ENCODE measurements at regions not wholly inside any gene's neighbourhood (a gene's known extent, or its start where the extent isn't known, plus 50 kb on each side); places are given as distances from the start of the nearest gene placed in this dataset.

- H3K4me3 ChIP-seq (ENCODE audit: low read depth in 1 of 5, low read length in 5 of 5) = no peak overlapping the region
- H3K4me1 ChIP-seq (ENCODE audit: control insufficient read depth in 5 of 5, insufficient read depth in 5 of 5, low read length in 5 of 5) = no peaks in the 10 kb centered on the region
- H3K27ac ChIP-seq (ENCODE audit: low read depth, low read length) = no peak overlapping the region
- no peak overlapping the region for H3K9ac ChIP-seq (ENCODE audit: low read length in 5 of 5)
- H3K27me3 ChIP-seq (ENCODE audit: control insufficient read depth in 5 of 5, insufficient read depth in 4 of 5, low read length in 5 of 5) = no peaks in the 10 kb centered on the region
- H3K9me3 ChIP-seq (ENCODE audit: control insufficient read depth in 5 of 5, low read length in 5 of 5) = no peaks in the 10 kb centered on the region
- H3K36me3 ChIP-seq (ENCODE audit: control insufficient read depth in 5 of 5, insufficient read depth in 5 of 5, low read length in 5 of 5) = peaks cover 0 to 6% (median 0%) of the 10 kb centered on the region in 5 donors
Observed at GRCh38 chr4:20565075-20565721, 135.1 kb upstream of the PACRGL start.

- Histone ChIP-seq H3K36me3 (ENCODE audit: control insufficient read depth in 5 of 5, insufficient read depth in 5 of 5, low read length in 5 of 5) (peaks cover 0 to 11% (median 0%) of the 10 kb centered on the region in 5 donors), H3K4me1 (ENCODE audit: control insufficient read depth in 5 of 5, insufficient read depth in 5 of 5, low read length in 5 of 5) (no peaks in the 10 kb centered on the region), H3K27me3 (ENCODE audit: control insufficient read depth in 5 of 5, insufficient read depth in 4 of 5, low read length in 5 of 5) (no peaks in the 10 kb centered on the region), H3K9me3 (ENCODE audit: control insufficient read depth in 5 of 5, low read length in 5 of 5) (no peaks in the 10 kb centered on the region), H3K9ac (ENCODE audit: low read length in 5 of 5) (no peak overlapping the region), H3K27ac (ENCODE audit: low read depth, low read length) (no peak overlapping the region), H3K4me3 (ENCODE audit: low read depth in 1 of 5, low read length in 5 of 5) (no peak overlapping the region)
Observed at GRCh38 chr4:20570981-20571715, 129.1 kb upstream of the PACRGL start.

GRCh38 chr4:20572976-20573375, 127.3 kb upstream of the PACRGL start:
- H3K9ac ChIP-seq (ENCODE audit: low read length in 5 of 5) = no peak overlapping the region

GRCh38 chr4:20574986-20575385, 125.3 kb upstream of the PACRGL start:
- no peaks in the 10 kb centered on the region for H3K4me1 ChIP-seq (ENCODE audit: control insufficient read depth in 5 of 5, insufficient read depth in 5 of 5, low read length in 5 of 5)
- peaks cover 0 to 4% (median 0%) of the 10 kb centered on the region in 5 donors for H3K36me3 ChIP-seq (ENCODE audit: control insufficient read depth in 5 of 5, insufficient read depth in 5 of 5, low read length in 5 of 5)
- H3K9ac ChIP-seq (ENCODE audit: low read length in 5 of 5) = no peak overlapping the region
- H3K27me3 ChIP-seq (ENCODE audit: control insufficient read depth in 5 of 5, insufficient read depth in 4 of 5, low read length in 5 of 5) = no peaks in the 10 kb centered on the region
- H3K4me3 ChIP-seq (ENCODE audit: low read depth in 1 of 5, low read length in 5 of 5) = no peak overlapping the region
- no peaks in the 10 kb centered on the region for H3K9me3 ChIP-seq (ENCODE audit: control insufficient read depth in 5 of 5, low read length in 5 of 5)
- no peak overlapping the region for H3K27ac ChIP-seq (ENCODE audit: low read depth, low read length)

More at GRCh38 chr4:20572976-20573375, 127.3 kb upstream of the PACRGL start:
- Histone ChIP-seq H3K4me3 (ENCODE audit: low read depth in 1 of 5, low read length in 5 of 5) (no peak overlapping the region), H3K4me1 (ENCODE audit: control insufficient read depth in 5 of 5, insufficient read depth in 5 of 5, low read length in 5 of 5) (no peaks in the 10 kb centered on the region), H3K27ac (ENCODE audit: low read depth, low read length) (no peak overlapping the region), H3K9me3 (ENCODE audit: control insufficient read depth in 5 of 5, low read length in 5 of 5) (no peaks in the 10 kb centered on the region), H3K36me3 (ENCODE audit: control insufficient read depth in 5 of 5, insufficient read depth in 5 of 5, low read length in 5 of 5) (peaks cover 0 to 4% (median 0%) of the 10 kb centered on the region in 5 donors), H3K27me3 (ENCODE audit: control insufficient read depth in 5 of 5, insufficient read depth in 4 of 5, low read length in 5 of 5) (no peaks in the 10 kb centered on the region)

GRCh38 chr4:20575486-20575885, 124.8 kb upstream of the PACRGL start:
- Histone ChIP-seq H3K4me1 (ENCODE audit: control insufficient read depth in 5 of 5, insufficient read depth in 5 of 5, low read length in 5 of 5) (no peaks in the 10 kb centered on the region), H3K36me3 (ENCODE audit: control insufficient read depth in 5 of 5, insufficient read depth in 5 of 5, low read length in 5 of 5) (peaks cover 0 to 4% (median 0%) of the 10 kb centered on the region in 5 donors), H3K4me3 (ENCODE audit: low read depth in 1 of 5, low read length in 5 of 5) (no peak overlapping the region), H3K9me3 (ENCODE audit: control insufficient read depth in 5 of 5, low read length in 5 of 5) (no peaks in the 10 kb centered on the region), H3K27me3 (ENCODE audit: control insufficient read depth in 5 of 5, insufficient read depth in 4 of 5, low read length in 5 of 5) (no peaks in the 10 kb centered on the region), H3K9ac (ENCODE audit: low read length in 5 of 5) (no peak overlapping the region), H3K27ac (ENCODE audit: low read depth, low read length) (no peak overlapping the region)

- no peak overlapping the region for H3K27ac ChIP-seq (ENCODE audit: low read depth, low read length)
- H3K9ac ChIP-seq (ENCODE audit: low read length in 5 of 5) = no peak overlapping the region
- no peak overlapping the region for H3K4me3 ChIP-seq (ENCODE audit: low read depth in 1 of 5, low read length in 5 of 5)
- no peaks in the 10 kb centered on the region for H3K36me3 ChIP-seq (ENCODE audit: control insufficient read depth in 5 of 5, insufficient read depth in 5 of 5, low read length in 5 of 5)
- no peaks in the 10 kb centered on the region for H3K27me3 ChIP-seq (ENCODE audit: control insufficient read depth in 5 of 5, insufficient read depth in 4 of 5, low read length in 5 of 5)
- no peaks in the 10 kb centered on the region for H3K9me3 ChIP-seq (ENCODE audit: control insufficient read depth in 5 of 5, low read length in 5 of 5)
- no peaks in the 10 kb centered on the region for H3K4me1 ChIP-seq (ENCODE audit: control insufficient read depth in 5 of 5, insufficient read depth in 5 of 5, low read length in 5 of 5)
Observed at GRCh38 chr4:20576861-20577260, 123.4 kb upstream of the PACRGL start.

GRCh38 chr4:20577702-20578101, 122.6 kb upstream of the PACRGL start:
- H3K4me1 ChIP-seq (ENCODE audit: control insufficient read depth in 5 of 5, insufficient read depth in 5 of 5, low read length in 5 of 5) = no peaks in the 10 kb centered on the region
- H3K9me3 ChIP-seq (ENCODE audit: control insufficient read depth in 5 of 5, low read length in 5 of 5) = no peaks in the 10 kb centered on the region
- no peak overlapping the region for H3K4me3 ChIP-seq (ENCODE audit: low read depth in 1 of 5, low read length in 5 of 5)
- no peaks in the 10 kb centered on the region for H3K27me3 ChIP-seq (ENCODE audit: control insufficient read depth in 5 of 5, insufficient read depth in 4 of 5, low read length in 5 of 5)
- no peak overlapping the region for H3K9ac ChIP-seq (ENCODE audit: low read length in 5 of 5)
- no peaks in the 10 kb centered on the region for H3K36me3 ChIP-seq (ENCODE audit: control insufficient read depth in 5 of 5, insufficient read depth in 5 of 5, low read length in 5 of 5)
- H3K27ac ChIP-seq (ENCODE audit: low read depth, low read length) = no peak overlapping the region

- Histone ChIP-seq H3K9ac (ENCODE audit: low read length in 5 of 5) (no peak overlapping the region), H3K27me3 (ENCODE audit: control insufficient read depth in 5 of 5, insufficient read depth in 4 of 5, low read length in 5 of 5) (no peaks in the 10 kb centered on the region), H3K9me3 (ENCODE audit: control insufficient read depth in 5 of 5, low read length in 5 of 5) (no peaks in the 10 kb centered on the region), H3K4me1 (ENCODE audit: control insufficient read depth in 5 of 5, insufficient read depth in 5 of 5, low read length in 5 of 5) (no peaks in the 10 kb centered on the region), H3K36me3 (ENCODE audit: control insufficient read depth in 5 of 5, insufficient read depth in 5 of 5, low read length in 5 of 5) (no peaks in the 10 kb centered on the region), H3K27ac (ENCODE audit: low read depth, low read length) (no peak overlapping the region), H3K4me3 (ENCODE audit: low read depth in 1 of 5, low read length in 5 of 5) (no peak overlapping the region)
Observed at GRCh38 chr4:20580907-20581306, 119.4 kb upstream of the PACRGL start.

GRCh38 chr4:20589436-20589835, 110.8 kb upstream of the PACRGL start:
- no peak overlapping the region for H3K27ac ChIP-seq (ENCODE audit: low read depth, low read length)
- no peaks in the 10 kb centered on the region for H3K9me3 ChIP-seq (ENCODE audit: control insufficient read depth in 5 of 5, low read length in 5 of 5)
- no peaks in the 10 kb centered on the region for H3K36me3 ChIP-seq (ENCODE audit: control insufficient read depth in 5 of 5, insufficient read depth in 5 of 5, low read length in 5 of 5)
- H3K4me3 ChIP-seq (ENCODE audit: low read depth in 1 of 5, low read length in 5 of 5) = no peak overlapping the region
- no peak overlapping the region for H3K9ac ChIP-seq (ENCODE audit: low read length in 5 of 5)
- H3K4me1 ChIP-seq (ENCODE audit: control insufficient read depth in 5 of 5, insufficient read depth in 5 of 5, low read length in 5 of 5) = peaks cover 0 to 4% (median 0%) of the 10 kb centered on the region in 5 donors
- no peaks in the 10 kb centered on the region for H3K27me3 ChIP-seq (ENCODE audit: control insufficient read depth in 5 of 5, insufficient read depth in 4 of 5, low read length in 5 of 5)

GRCh38 chr4:20590849-20591248, 109.4 kb upstream of the PACRGL start:
- Histone ChIP-seq H3K9ac (ENCODE audit: low read length in 5 of 5) (no peak overlapping the region), H3K9me3 (ENCODE audit: control insufficient read depth in 5 of 5, low read length in 5 of 5) (no peaks in the 10 kb centered on the region), H3K4me1 (ENCODE audit: control insufficient read depth in 5 of 5, insufficient read depth in 5 of 5, low read length in 5 of 5) (peaks cover 0 to 4% (median 0%) of the 10 kb centered on the region in 5 donors), H3K27me3 (ENCODE audit: control insufficient read depth in 5 of 5, insufficient read depth in 4 of 5, low read length in 5 of 5) (no peaks in the 10 kb centered on the region), H3K27ac (ENCODE audit: low read depth, low read length) (no peak overlapping the region), H3K4me3 (ENCODE audit: low read depth in 1 of 5, low read length in 5 of 5) (no peak overlapping the region), H3K36me3 (ENCODE audit: control insufficient read depth in 5 of 5, insufficient read depth in 5 of 5, low read length in 5 of 5) (no peaks in the 10 kb centered on the region)

Measured in subcutaneous abdominal adipose tissue (tissue), 5 donors.